GM12865 (cell line): ENCODE measurements at regions not wholly inside any gene's neighbourhood (a gene's known extent, or its start where the extent isn't known, plus 50 kb on each side); places are given as distances from the start of the nearest gene placed in this dataset.
"Not testable (repeated sequence)": the region's sequence is repeated elsewhere in the genome, so short reads cannot be mapped to it uniquely, and the experiment has no call there.

Experiments used
- DNase-seq: peaks from one replicate; pipeline ENCODE4 v3.0.0; 2010; ENCODE audit warnings: low read depth
- H3K4me3 ChIP-seq: 2 replicates; pipeline ENCODE4 v1.5.1; 2011; ENCODE audit warnings: mild to moderate bottlenecking, low read depth, low read length, control low read depth
- CTCF ChIP-seq: IDR thresholded peaks from 2 replicates; pipeline ENCODE4 v1.5.1; 2011; ENCODE audit warnings: low read length, control low read depth, low read depth, inconsistent platforms; ENCODE audit not compliant: insufficient read depth; ENCODE audit errors: missing control alignments

- no peak for TF ChIP-seq CTCF
- DNase-seq = no peak
- no peak overlapping the region for H3K4me3 ChIP-seq
Measured at GRCh38 chr10:17538941-17539340, 78.2 kb downstream of the HACD1 start.

- no peak for TF ChIP-seq CTCF
- H3K4me3 ChIP-seq = no peak overlapping the region
- DNase-seq = no peak
Measured at GRCh38 chr10:17537281-17537680, 79.9 kb downstream of the HACD1 start.

GRCh38 chr10:17536221-17536620 is 81.0 kb downstream of the HACD1 start:
- TF ChIP-seq CTCF = no peak
- no peak for DNase-seq

GRCh38 chr10:17533731-17534130 is 79.3 kb upstream of the ST8SIA6 start:
- DNase-seq = no peak
- TF ChIP-seq CTCF = no peak
- H3K4me3 ChIP-seq = no peak overlapping the region

More at GRCh38 chr10:17536221-17536620, 81.0 kb downstream of the HACD1 start:
- H3K4me3 ChIP-seq = no peak overlapping the region

- TF ChIP-seq CTCF = no peak
- no peak overlapping the region for H3K4me3 ChIP-seq
- DNase-seq = no peak
Measured at GRCh38 chr10:17528306-17528862, 74.0 kb upstream of the ST8SIA6 start.

- no peak for DNase-seq
- no peak overlapping the region for H3K4me3 ChIP-seq
- TF ChIP-seq CTCF = no peak
Measured at GRCh38 chr10:17527514-17528146, 73.2 kb upstream of the ST8SIA6 start.

- not testable (repeated sequence) for DNase-seq, H3K4me3 ChIP-seq
Measured at GRCh38 chr10:17526571-17526970, 72.2 kb upstream of the ST8SIA6 start.
